B cell (primary cell): ENCODE measurements at regions not wholly inside any gene's neighbourhood (a gene's known extent, or its start where the extent isn't known, plus 50 kb on each side); places are given as distances from the start of the nearest gene placed in this dataset.

Experiments
- ATAC-seq: fragments of 200-7000 bp; cut with Tn5 transposase; one replicate; pipeline ENCODE4 v1.10.0; 2021; ENCODE audit warnings: low read depth, mild to moderate bottlenecking, moderate number of reproducible peaks, moderate library complexity
- CTCF ChIA-PET: fragments of 350-600 bp; sonication (Branson Sonifier 250); formaldehyde crosslinking; loops from one replicate; lab custom pipeline; 2021; ENCODE audit warnings: antibody characterized with exemption, inconsistent platforms; lab: Charles Lee
- POLR2A ChIA-PET: fragments of 350-600 bp; sonication (Branson Sonifier 250); formaldehyde crosslinking; loops from one replicate; lab custom pipeline; 2021; ENCODE audit warnings: antibody characterized with exemption; lab: Charles Lee
- DNase-seq: peaks from one replicate; pipeline ENCODE4 v3.0.0; 2013
- H2AFZ ChIP-seq: 2 replicates; pipeline ENCODE4 v1.6.1; 2012; ENCODE audit warnings: mild to moderate bottlenecking, low read depth, low read length; ENCODE audit not compliant: insufficient read depth, poor library complexity, severe bottlenecking
- H3K27ac ChIP-seq, 2 donors: 1 replicate in 1 of 2; 2 replicates in 1 of 2; pipeline ENCODE4 v1.5.1; 2012 to 2013; ENCODE audit warnings: low read length in 2 of 2, mild to moderate bottlenecking in 2 of 2, moderate library complexity in 1 of 2
- H3K27me3 ChIP-seq, 4 experiments: fragments of 200-600 bp in 1 of 4; sonication (generic) in 1 of 4; replicated peaks in 1 of 4; 1 replicate in 2 of 4; 2 replicates in 2 of 4; pipeline versions ENCODE4 v1.6.1 to v1.7.0; 2013 to 2016; ENCODE audit warnings: low read length in 3 of 4, mild to moderate bottlenecking in 2 of 4, mixed read lengths in 1 of 4, moderate library complexity in 1 of 4; ENCODE audit not compliant: insufficient read depth in 4 of 4, control insufficient read depth in 3 of 4; ENCODE audit errors: control extremely low read depth in 1 of 4
- H3K36me3 ChIP-seq, 2 experiments: replicated peaks in 1 of 2; 1 replicate in 1 of 2; 2 replicates in 1 of 2; pipeline versions ENCODE4 v1.6.1 to v1.7.1; 2013; ENCODE audit warnings: low read length in 1 of 2; ENCODE audit not compliant: insufficient read depth in 2 of 2, control insufficient read depth in 1 of 2; ENCODE audit errors: control extremely low read depth in 1 of 2, extremely low read depth in 1 of 2
- H3K4me1 ChIP-seq, 2 donors: fragments of 200-600 bp in 1 of 2; sonication (generic) in 1 of 2; 1 replicate in 1 of 2; 2 replicates in 1 of 2; pipeline versions ENCODE4 v1.5.1 to v1.6.1; 2013 to 2017; ENCODE audit warnings: low read length in 2 of 2; ENCODE audit not compliant: control insufficient read depth in 2 of 2, insufficient read depth in 2 of 2
- H3K4me2 ChIP-seq: replicated peaks from 2 replicates; pipeline ENCODE3; 2012; ENCODE audit warnings: mild to moderate bottlenecking, low read depth, low read length; ENCODE audit not compliant: poor library complexity, severe bottlenecking
- H3K4me3 ChIP-seq, 5 experiments: fragments of 200-600 bp in 1 of 5; sonication (generic) in 1 of 5; 1 replicate in 3 of 5; 2 replicates in 2 of 5; pipeline versions ENCODE4 v1.5.1 to v1.7.0; 2011 to 2016; ENCODE audit warnings: low read length in 4 of 5, mild to moderate bottlenecking in 4 of 5, low read depth in 2 of 5, control low read depth in 1 of 5, moderate library complexity in 1 of 5; ENCODE audit not compliant: insufficient read depth in 1 of 5; ENCODE audit errors: control extremely low read depth in 1 of 5, extremely low read depth in 1 of 5
- H3K79me2 ChIP-seq: fragments of 200-600 bp; sonication (generic); one replicate; pipeline ENCODE4 v1.6.0; 2016; ENCODE audit warnings: low read length; ENCODE audit not compliant: control insufficient read depth, insufficient read depth
- H3K9ac ChIP-seq: fragments of 200-600 bp; sonication (generic); 2 replicates; pipeline ENCODE4 v1.6.1; 2017; ENCODE audit warnings: mild to moderate bottlenecking, low read length, moderate library complexity
- H3K9me3 ChIP-seq, 3 donors: one replicate each; pipeline versions ENCODE4 v1.6.1 to v1.7.1; 2013; ENCODE audit warnings: low read length in 2 of 3; ENCODE audit not compliant: control insufficient read depth in 2 of 3, insufficient read depth in 1 of 3; ENCODE audit errors: control extremely low read depth in 1 of 3
- H4K20me1 ChIP-seq: 2 replicates; pipeline ENCODE4 v1.6.0; 2012; ENCODE audit warnings: mild to moderate bottlenecking, low read length; ENCODE audit not compliant: insufficient read depth, control insufficient read depth, poor library complexity, severe bottlenecking
- H3K27ac Mint-ChIP-seq: one replicate; pipeline ENCODE4 v1.8.0; 2021; ENCODE audit warnings: mixed read lengths
- H3K27me3 Mint-ChIP-seq: one replicate; pipeline ENCODE4 v1.8.0; 2021; ENCODE audit warnings: mixed read lengths
- H3K4me1 Mint-ChIP-seq: one replicate; pipeline ENCODE4 v1.8.0; 2021; ENCODE audit warnings: mixed read lengths
- H3K4me3 Mint-ChIP-seq: one replicate; pipeline ENCODE4 v1.8.0; 2021; ENCODE audit warnings: mixed read lengths
- H3K9me3 Mint-ChIP-seq: one replicate; pipeline ENCODE4 v1.8.0; 2022; ENCODE audit warnings: mixed read lengths; ENCODE audit not compliant: insufficient read depth
- CTCF ChIP-seq: fragments of 200-600 bp; IDR thresholded peaks from one replicate; pipeline ENCODE4 v1.8.0; 2022; ENCODE audit warnings: antibody characterized with exemption, mild to moderate bottlenecking
- EZH2 ChIP-seq: IDR thresholded peaks from 2 replicates; pipeline ENCODE4 v1.6.1; 2012; ENCODE audit warnings: borderline replicate concordance, low read depth, mild to moderate bottlenecking, moderate library complexity, low read length; ENCODE audit not compliant: insufficient read depth, poor library complexity, severe bottlenecking
- WGBS: methylation state at CpG from one replicate; pipeline ENCODE4 v1.1.5; 2013; ENCODE audit warnings: missing lambda C conversion rate; ENCODE audit not compliant: insufficient coverage; 5-methylcytosine and 5-hydroxymethylcytosine counted together
- intact Hi-C: fragments of 100-400 bp; cut with micrococcal nuclease; formaldehyde crosslinking; loops from one replicate; pipeline ENCODE4 v1.10.0; 2022

GRCh38 chr4:138643827-138644226, 371.8 kb upstream of the NOCT start:
- Histone ChIP-seq H3K4me3 (no peak overlapping the region), H4K20me1 (no peaks in the 10 kb centered on the region), H3K27me3 (peaks cover 0 to 2% (median under 1%) of the 10 kb centered on the region in 4 experiments), H3K9me3 (no peaks in the 10 kb centered on the region), H3K4me1 (no peaks in the 10 kb centered on the region), H3K36me3 (no peaks in the 10 kb centered on the region), H3K9ac (no peak overlapping the region), H3K27ac (no peak overlapping the region), H3K79me2 (no peaks in the 10 kb centered on the region), H3K4me2 (no peak overlapping the region), H2AFZ (no peak overlapping the region)
- WGBS: no CpG with 5 or more reads among the region's 1 CpG
- intact Hi-C loops: no loop called here
- TF ChIP-seq CTCF: no peak
- TF ChIP-seq EZH2: no peak
- Mint-ChIP-seq H3K27me3 (peaks cover 17% of the 10 kb centered on the region), H3K9me3 (no peaks in the 10 kb centered on the region), H3K4me1 (no peaks in the 10 kb centered on the region), H3K4me3 (no peak overlapping the region), H3K27ac (no peak overlapping the region)
- POLR2A ChIA-PET: no interaction called here
- DNase-seq: no peak
- CTCF ChIA-PET: no interaction called here
- no peak for ATAC-seq

- no peaks in the 10 kb centered on the region for H3K79me2 ChIP-seq
- no peak overlapping the region for H3K27ac ChIP-seq
- H3K27me3 Mint-ChIP-seq: peaks cover 12% of the 10 kb centered on the region
- no peak overlapping the region for H2AFZ ChIP-seq
- intact Hi-C loops: no loop called here
- no peak overlapping the region for H3K4me3 ChIP-seq
- no peak overlapping the region for H3K4me2 ChIP-seq
- DNase-seq (no peak), ATAC-seq (no peak)
- H3K36me3 ChIP-seq: no peaks in the 10 kb centered on the region
- H3K27ac Mint-ChIP-seq: no peak overlapping the region
- ChIA-PET CTCF (no interaction called here), POLR2A (no interaction called here)
- no peaks in the 10 kb centered on the region for H4K20me1 ChIP-seq
- H3K4me3 Mint-ChIP-seq: no peak overlapping the region
- no peaks in the 10 kb centered on the region for H3K9me3 ChIP-seq
- no peaks in the 10 kb centered on the region for H3K4me1 ChIP-seq
- H3K27me3 ChIP-seq: peaks cover 0 to 2% (median under 1%) of the 10 kb centered on the region in 4 experiments
- no peaks in the 10 kb centered on the region for H3K9me3 Mint-ChIP-seq
- TF ChIP-seq CTCF (no peak), EZH2 (no peak)
- no peak overlapping the region for H3K9ac ChIP-seq
- no peaks in the 10 kb centered on the region for H3K4me1 Mint-ChIP-seq
These were observed 376.4 kb upstream of the NOCT start for GRCh38 chr4:138639018-138639741.
